HEK293 (cell line): ENCODE measurements at regions not wholly inside any gene's neighbourhood (a gene's known extent, or its start where the extent isn't known, plus 50 kb on each side); places are given as distances from the start of the nearest gene placed in this dataset.

Source experiments
- SP2 ChIP-seq: fragments of 450-650 bp; formaldehyde crosslinking; IDR thresholded peaks from 2 replicates; pipeline ENCODE4 v1.5.1; 2016; ENCODE audit warnings: missing biosample characterization, missing genetic modification characterization
- TCF7L2 ChIP-seq: IDR thresholded peaks from 2 replicates; pipeline ENCODE4 v1.6.1; 2011; ENCODE audit warnings: low read depth, mild to moderate bottlenecking, inconsistent platforms, low read length, moderate library complexity, borderline replicate concordance
- ZIC2 ChIP-seq: fragments of 450-650 bp; formaldehyde crosslinking; IDR thresholded peaks from 2 replicates; pipeline ENCODE4 v1.5.1; 2016; ENCODE audit warnings: missing biosample characterization, missing genetic modification characterization
- ZNF514 ChIP-seq: fragments of 450-650 bp; formaldehyde crosslinking; IDR thresholded peaks from 2 replicates; pipeline ENCODE4 v1.5.1; 2016; ENCODE audit warnings: missing biosample characterization, missing genetic modification characterization
- ZNF585B ChIP-seq: fragments of 450-650 bp; formaldehyde crosslinking; IDR thresholded peaks from 2 replicates; pipeline ENCODE4 v1.5.1; 2016; ENCODE audit warnings: missing biosample characterization, missing genetic modification characterization
- ZNF623 ChIP-seq: fragments of 450-650 bp; formaldehyde crosslinking; IDR thresholded peaks from 2 replicates; pipeline ENCODE4 v1.5.1; 2016; ENCODE audit warnings: missing biosample characterization, missing genetic modification characterization
- ZNF785 ChIP-seq: fragments of 450-650 bp; formaldehyde crosslinking; IDR thresholded peaks from 2 replicates; pipeline ENCODE4 v1.5.1; 2016; ENCODE audit warnings: missing biosample characterization, missing genetic modification characterization
- ZNF843 ChIP-seq: fragments of 450-650 bp; formaldehyde crosslinking; IDR thresholded peaks from 2 replicates; pipeline ENCODE4 v1.5.1; 2016; ENCODE audit warnings: missing biosample characterization, missing genetic modification characterization
- TF ChIP-seq, protein P1 (sequence below): fragments of 450-650 bp; formaldehyde crosslinking; IDR thresholded peaks from 2 replicates; pipeline ENCODE4 v1.5.1; 2017; ENCODE audit warnings: missing biosample characterization, mild to moderate bottlenecking, missing genetic modification characterization, moderate library complexity
- TF ChIP-seq, protein P2 (sequence below): fragments of 450-650 bp; formaldehyde crosslinking; optimal IDR thresholded peaks from 2 replicates; pipeline ENCODE3; 2016; ENCODE audit warnings: missing biosample characterization, mild to moderate bottlenecking, missing genetic modification characterization
- TF ChIP-seq, protein P3 (sequence below): fragments of 450-650 bp; formaldehyde crosslinking; IDR thresholded peaks from 2 replicates; pipeline ENCODE4 v1.5.1; 2016; ENCODE audit warnings: missing biosample characterization, missing genetic modification characterization
- TF ChIP-seq, protein P4 (sequence below): fragments of 450-650 bp; formaldehyde crosslinking; IDR thresholded peaks from 2 replicates; pipeline ENCODE4 v1.5.1; 2016; ENCODE audit warnings: missing biosample characterization, missing genetic modification characterization

DNA sequence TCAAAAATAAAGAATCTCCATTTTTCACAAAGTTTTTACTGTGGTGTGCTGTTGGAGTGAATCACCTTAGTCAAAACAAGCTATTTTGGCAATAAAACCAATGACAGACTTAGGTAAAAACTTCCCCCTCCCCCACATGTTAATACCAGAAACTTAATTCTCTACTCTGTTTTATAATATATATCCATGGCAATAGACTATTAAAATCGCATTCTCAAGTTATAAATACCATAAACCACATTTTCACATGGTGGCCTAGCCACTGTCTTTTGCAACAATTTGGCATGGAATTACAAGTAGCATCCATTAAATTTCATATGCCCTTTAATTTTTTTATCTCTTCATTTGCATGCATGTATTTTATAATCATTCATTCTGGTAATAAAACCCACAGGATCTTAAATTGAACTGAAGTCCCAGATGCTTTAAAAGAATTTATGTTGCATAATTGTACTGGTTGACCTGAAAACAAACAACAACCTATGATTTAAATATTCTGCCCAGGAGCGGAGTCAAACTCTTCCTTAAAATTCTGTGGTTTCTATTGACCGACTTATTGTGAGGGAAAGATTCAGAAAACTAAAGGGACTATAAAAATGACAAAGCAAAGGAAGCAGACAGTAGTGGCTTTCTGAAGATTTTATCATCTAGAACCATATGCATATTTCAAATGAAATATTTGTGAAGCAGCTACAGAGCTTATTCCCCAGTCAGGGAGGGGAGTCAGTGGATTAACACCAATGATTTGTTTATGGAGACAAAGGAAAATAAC is 229.0 kb upstream of the TBL1XR1 start:
- no peak for TF ChIP-seq ZNF514
- TF ChIP-seq, protein P1, sequence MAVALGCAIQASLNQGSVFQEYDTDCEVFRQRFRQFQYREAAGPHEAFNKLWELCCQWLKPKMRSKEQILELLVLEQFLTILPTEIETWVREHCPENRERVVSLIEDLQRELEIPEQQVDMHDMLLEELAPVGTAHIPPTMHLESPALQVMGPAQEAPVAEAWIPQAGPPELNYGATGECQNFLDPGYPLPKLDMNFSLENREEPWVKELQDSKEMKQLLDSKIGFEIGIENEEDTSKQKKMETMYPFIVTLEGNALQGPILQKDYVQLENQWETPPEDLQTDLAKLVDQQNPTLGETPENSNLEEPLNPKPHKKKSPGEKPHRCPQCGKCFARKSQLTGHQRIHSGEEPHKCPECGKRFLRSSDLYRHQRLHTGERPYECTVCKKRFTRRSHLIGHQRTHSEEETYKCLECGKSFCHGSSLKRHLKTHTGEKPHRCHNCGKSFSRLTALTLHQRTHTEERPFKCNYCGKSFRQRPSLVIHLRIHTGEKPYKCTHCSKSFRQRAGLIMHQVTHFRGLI, result no peak
- TF ChIP-seq, protein P2, sequence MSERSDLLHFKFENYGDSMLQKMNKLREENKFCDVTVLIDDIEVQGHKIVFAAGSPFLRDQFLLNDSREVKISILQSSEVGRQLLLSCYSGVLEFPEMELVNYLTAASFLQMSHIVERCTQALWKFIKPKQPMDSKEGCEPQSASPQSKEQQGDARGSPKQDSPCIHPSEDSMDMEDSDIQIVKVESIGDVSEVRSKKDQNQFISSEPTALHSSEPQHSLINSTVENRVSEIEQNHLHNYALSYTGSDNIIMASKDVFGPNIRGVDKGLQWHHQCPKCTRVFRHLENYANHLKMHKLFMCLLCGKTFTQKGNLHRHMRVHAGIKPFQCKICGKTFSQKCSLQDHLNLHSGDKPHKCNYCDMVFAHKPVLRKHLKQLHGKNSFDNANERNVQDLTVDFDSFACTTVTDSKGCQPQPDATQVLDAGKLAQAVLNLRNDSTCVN, result no peak
- TF ChIP-seq, protein P3, sequence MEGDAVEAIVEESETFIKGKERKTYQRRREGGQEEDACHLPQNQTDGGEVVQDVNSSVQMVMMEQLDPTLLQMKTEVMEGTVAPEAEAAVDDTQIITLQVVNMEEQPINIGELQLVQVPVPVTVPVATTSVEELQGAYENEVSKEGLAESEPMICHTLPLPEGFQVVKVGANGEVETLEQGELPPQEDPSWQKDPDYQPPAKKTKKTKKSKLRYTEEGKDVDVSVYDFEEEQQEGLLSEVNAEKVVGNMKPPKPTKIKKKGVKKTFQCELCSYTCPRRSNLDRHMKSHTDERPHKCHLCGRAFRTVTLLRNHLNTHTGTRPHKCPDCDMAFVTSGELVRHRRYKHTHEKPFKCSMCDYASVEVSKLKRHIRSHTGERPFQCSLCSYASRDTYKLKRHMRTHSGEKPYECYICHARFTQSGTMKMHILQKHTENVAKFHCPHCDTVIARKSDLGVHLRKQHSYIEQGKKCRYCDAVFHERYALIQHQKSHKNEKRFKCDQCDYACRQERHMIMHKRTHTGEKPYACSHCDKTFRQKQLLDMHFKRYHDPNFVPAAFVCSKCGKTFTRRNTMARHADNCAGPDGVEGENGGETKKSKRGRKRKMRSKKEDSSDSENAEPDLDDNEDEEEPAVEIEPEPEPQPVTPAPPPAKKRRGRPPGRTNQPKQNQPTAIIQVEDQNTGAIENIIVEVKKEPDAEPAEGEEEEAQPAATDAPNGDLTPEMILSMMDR, result no peak
- TF ChIP-seq ZNF585B (tag by site-specific recombination), result no peak
- TF ChIP-seq SP2 (tag by site-specific recombination), result no peak
- no peak for TF ChIP-seq TCF7L2
- TF ChIP-seq ZIC2, result no peak
- TF ChIP-seq, protein P4, sequence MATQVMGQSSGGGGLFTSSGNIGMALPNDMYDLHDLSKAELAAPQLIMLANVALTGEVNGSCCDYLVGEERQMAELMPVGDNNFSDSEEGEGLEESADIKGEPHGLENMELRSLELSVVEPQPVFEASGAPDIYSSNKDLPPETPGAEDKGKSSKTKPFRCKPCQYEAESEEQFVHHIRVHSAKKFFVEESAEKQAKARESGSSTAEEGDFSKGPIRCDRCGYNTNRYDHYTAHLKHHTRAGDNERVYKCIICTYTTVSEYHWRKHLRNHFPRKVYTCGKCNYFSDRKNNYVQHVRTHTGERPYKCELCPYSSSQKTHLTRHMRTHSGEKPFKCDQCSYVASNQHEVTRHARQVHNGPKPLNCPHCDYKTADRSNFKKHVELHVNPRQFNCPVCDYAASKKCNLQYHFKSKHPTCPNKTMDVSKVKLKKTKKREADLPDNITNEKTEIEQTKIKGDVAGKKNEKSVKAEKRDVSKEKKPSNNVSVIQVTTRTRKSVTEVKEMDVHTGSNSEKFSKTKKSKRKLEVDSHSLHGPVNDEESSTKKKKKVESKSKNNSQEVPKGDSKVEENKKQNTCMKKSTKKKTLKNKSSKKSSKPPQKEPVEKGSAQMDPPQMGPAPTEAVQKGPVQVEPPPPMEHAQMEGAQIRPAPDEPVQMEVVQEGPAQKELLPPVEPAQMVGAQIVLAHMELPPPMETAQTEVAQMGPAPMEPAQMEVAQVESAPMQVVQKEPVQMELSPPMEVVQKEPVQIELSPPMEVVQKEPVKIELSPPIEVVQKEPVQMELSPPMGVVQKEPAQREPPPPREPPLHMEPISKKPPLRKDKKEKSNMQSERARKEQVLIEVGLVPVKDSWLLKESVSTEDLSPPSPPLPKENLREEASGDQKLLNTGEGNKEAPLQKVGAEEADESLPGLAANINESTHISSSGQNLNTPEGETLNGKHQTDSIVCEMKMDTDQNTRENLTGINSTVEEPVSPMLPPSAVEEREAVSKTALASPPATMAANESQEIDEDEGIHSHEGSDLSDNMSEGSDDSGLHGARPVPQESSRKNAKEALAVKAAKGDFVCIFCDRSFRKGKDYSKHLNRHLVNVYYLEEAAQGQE (tag by site-specific recombination), result no peak
- TF ChIP-seq ZNF843, result no peak
- TF ChIP-seq ZNF623, result no peak
- TF ChIP-seq ZNF785 (tag by site-specific recombination), result no peak
